ENCODE measurements at regions not wholly inside any gene's neighbourhood (a gene's known extent, or its start where the extent isn't known, plus 50 kb on each side); places are given as distances from the start of the nearest gene placed in this dataset.

- DNase-seq (ENCODE audit: low read depth, low spot score), result no peak
Measured at GRCh38 chr5:126189231-126189630, 234.0 kb upstream of the GRAMD2B start.

- no peak for DNase-seq (ENCODE audit: low read depth, low spot score)
Measured at GRCh38 chr5:126189862-126190261, 233.3 kb upstream of the GRAMD2B start.

GRCh38 chr5:126192226-126192625 lies 231.0 kb upstream of the GRAMD2B start:
- no peak for DNase-seq (ENCODE audit: low read depth, low spot score)

GRCh38 chr5:126195410-126196100 lies 227.7 kb upstream of the GRAMD2B start:
- no peak for DNase-seq (ENCODE audit: low read depth, low spot score)

GRCh38 chr5:126198531-126198930 lies 224.7 kb upstream of the GRAMD2B start:
- DNase-seq (ENCODE audit: low read depth, low spot score), result peak; percentile 9

DNA sequence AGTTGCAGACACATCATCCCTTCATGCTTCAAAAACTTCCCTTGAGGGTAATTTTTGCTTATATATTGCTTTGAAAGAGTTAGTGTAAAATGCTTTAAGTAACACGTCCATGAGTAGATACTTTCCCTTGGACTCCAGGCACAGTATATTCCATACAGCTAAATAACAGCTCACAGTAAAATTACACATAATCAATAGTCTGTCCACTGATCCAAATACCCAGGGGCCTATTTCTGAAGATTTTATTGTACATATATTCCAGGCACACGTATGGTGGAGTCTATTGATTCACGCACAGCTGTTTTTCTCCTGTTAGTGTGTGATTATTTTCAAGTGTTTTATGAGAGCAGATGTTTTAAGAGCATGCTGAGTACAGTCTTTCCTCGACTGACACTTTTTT lies 223.7 kb upstream of the GRAMD2B start:
- no peak for DNase-seq (ENCODE audit: low read depth, low spot score)

- DNase-seq (ENCODE audit: low read depth, low spot score), result no peak
Measured at GRCh38 chr5:126208691-126209090, 214.5 kb upstream of the GRAMD2B start.

GRCh38 chr5:126210955-126211354 lies 212.3 kb upstream of the GRAMD2B start:
- no peak for DNase-seq (ENCODE audit: low read depth, low spot score)

DNA sequence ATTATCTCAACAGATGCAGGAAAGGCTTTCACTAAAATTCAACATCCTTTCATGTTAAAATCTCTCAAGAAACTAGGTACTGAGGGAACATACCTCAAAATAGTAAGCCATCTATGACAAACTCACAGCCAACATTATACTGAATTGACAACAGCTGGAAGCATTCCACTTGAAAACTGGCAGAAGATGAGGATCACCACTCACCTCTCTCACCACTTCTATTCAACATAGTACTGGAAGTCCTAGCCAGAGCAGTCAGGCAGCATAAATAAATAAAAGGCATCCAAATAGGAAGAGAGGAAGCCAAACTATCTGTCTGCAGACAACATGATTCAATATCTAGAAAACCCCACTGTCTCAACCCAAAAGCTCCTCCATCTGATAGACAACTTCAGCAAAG lies 203.6 kb upstream of the GRAMD2B start:
- no peak for DNase-seq (ENCODE audit: low read depth, low spot score)

DNA sequence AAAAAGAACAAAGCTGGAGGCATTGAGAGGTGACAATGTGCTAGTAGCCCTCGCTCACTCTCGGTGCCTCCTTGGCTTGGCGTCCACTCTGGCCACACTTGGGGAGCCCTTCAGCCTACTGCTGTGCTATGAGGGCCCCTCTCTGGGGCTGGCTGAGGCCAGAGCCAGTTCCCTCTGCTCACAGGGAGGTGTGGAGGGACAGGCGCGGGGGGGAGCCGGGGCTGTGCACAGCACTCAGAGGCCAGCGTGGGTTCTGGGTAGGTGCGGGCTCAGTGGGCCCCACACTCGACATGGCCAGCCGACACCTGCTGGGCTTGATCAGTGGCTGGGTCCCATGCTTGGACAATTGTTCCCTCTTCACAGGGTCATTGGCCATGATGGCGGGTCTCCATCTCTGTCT lies 202.5 kb upstream of the GRAMD2B start:
- no peak for DNase-seq (ENCODE audit: low read depth, low spot score)

DNA sequence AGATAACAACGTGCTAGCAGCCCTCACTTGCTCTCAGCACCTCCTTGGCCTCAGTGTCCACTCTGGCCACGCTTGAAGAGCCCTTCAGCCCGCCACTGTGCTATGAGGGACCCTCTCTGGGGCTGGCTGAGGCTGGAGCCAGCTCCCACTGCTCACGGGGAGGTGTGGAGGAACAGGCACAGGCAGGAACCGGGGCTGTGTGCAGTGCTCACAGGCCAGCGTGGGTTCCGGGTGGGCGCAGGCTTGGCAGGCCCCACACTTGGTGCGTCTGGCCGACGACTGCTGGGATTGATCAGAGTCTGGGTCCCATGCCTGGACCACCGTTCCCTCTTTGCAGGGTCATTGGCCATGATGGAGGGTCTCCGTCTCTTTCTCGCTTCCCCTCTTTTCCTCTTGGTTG lies 194.3 kb upstream of the GRAMD2B start:
- DNase-seq (ENCODE audit: low read depth, low spot score), result no peak

DNA sequence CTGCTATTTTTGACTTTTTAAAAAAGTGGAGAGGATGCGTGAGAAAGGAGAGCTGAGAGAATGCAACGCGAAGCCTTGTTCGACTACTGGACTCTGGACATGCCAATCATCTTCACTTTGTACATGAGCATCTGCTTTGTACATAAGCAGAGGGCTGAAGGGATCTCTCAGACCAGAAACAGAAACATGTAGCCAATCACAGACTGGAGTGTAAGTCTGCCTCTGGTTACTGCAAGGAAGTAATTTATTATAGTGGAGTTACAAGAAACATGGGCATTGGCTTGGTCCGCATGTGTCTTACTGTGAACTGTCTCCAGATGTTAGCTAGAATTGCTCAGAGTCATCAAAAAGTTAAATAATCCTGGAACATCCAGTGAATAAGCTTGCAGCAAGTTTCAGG lies 190.0 kb upstream of the GRAMD2B start:
- DNase-seq (ENCODE audit: low read depth, low spot score), result no peak

DNA sequence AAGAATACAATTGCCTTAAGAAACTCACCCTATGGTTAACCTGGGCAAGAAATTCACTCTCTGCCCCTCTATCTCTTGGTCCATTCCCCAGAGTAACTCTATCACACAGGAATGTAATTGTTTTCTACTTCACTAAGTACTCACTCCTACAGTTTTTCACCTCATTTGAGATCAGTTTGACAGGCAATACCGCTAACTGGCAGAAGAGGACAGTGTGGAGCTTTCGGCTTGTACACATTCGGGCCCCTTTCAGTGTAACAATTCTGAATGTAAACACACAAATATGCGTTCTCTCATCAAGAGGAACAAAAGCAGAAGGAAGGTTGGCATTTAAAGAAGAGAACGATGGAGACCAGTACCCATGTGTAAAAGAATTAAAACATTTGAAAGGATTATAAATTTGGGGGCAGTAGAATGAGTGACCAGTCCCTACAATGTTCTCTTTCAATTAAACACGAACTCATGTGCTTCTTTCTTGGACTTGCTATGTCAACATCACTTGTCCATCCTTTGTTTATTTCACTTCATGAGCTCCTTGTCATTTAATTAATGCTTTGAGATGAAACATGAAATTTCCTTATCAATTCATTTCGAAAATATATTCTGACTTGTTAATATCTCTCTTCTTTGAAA lies 188.5 kb upstream of the GRAMD2B start:
- DNase-seq (ENCODE audit: low read depth, low spot score), result peak; percentile 24

DNA sequence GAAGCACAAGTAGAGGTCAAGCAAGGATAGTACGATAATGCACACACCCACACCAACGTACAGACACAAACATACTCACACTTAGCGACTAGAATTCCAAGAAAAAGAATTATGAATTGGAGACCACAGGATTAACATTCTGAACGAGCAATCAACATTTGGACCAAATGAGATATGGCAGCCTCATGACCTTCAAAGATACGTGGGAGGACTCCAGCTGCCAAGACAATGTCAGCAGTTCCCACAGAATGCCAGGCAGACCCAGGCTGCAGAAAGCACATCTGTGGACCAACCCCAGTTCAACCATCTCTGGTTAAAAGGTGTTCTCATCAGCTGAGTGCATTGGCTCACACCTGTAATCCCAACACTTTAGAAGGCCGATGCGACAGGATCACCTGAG lies 187.6 kb upstream of the GRAMD2B start:
- DNase-seq (ENCODE audit: low read depth, low spot score), result no peak

- DNase-seq (ENCODE audit: low read depth, low spot score), result no peak
Measured at GRCh38 chr5:126236994-126237393, 186.2 kb upstream of the GRAMD2B start.

DNA sequence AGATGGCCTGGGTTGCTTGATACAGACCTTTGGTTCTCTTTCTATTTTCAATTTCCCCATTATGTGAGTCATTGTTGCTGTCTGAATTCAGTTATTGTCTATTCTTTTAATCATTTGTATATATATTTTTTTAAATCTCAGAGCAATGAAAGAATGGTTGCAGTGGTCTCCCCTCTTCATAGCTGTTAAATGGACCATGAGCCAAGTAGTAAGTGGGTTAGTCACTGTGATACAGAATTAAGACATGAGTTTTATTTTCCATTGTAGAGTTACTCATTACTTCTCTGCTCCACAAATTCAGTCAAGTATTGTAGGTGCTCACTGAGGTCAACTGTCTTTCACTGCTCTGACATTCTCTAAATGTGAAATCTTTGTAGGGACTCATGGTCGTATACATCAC lies 174.6 kb upstream of the GRAMD2B start:
- no peak for DNase-seq (ENCODE audit: low read depth, low spot score)

- DNase-seq (ENCODE audit: low read depth, low spot score), result no peak
Measured at GRCh38 chr5:126251024-126251423, 172.2 kb upstream of the GRAMD2B start.

GRCh38 chr5:126253406-126253805 lies 169.8 kb upstream of the GRAMD2B start:
- DNase-seq (ENCODE audit: low read depth, low spot score), result no peak

- no peak for DNase-seq (ENCODE audit: low read depth, low spot score)
Measured at GRCh38 chr5:126263591-126264184, 159.5 kb upstream of the GRAMD2B start.

- DNase-seq (ENCODE audit: low read depth, low spot score), result no peak
Measured at GRCh38 chr5:126265917-126266316, 157.3 kb upstream of the GRAMD2B start.

DNA sequence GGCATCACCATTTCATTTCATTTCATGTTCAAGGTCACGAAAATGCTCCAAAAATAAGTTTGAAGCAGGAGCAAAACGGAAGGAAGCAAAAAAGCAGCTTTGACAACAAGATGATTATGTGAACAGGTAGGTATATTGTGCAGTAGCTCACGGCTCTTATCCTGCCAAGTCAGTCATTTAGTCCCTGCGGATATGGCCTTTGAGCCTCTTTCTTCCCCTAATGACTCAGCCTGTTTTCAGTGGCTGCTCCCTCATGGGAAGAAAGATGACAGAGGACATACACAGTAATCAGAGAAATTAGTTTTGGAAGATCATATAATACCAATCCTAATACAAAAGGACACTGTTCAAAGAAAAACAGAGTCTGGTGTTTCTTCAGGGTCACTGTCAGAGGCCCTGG lies 155.8 kb upstream of the GRAMD2B start:
- DNase-seq (ENCODE audit: low read depth, low spot score), result no peak

DNA sequence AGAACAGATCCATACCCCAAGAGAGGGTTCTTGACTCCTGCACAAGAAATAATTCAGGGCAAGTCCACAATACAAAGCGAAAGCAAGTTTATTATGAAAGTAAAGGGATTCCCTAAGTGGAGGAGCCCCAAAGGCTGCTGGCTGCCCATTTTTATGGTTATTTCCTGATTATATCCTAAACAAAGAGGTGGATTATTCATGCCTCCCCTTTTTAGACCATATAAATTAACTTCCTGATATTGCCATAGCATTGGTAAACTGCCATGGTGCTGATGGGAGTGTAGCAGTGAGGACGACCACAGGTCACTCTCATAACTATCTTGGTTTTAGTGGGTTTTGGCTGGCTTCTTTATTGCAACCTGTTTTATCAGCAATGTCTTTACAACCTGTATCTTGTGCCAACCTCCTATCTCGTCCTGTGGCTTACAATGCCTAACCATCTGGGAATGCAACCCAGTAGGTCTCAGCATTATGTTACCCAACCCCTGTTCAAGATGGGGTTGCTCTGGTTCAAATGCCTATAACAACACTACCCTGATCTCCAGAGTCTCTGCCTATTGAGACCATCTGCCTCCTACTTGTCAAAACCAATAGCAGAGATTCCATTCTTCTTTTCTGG lies 154.4 kb upstream of the GRAMD2B start:
- no peak for DNase-seq (ENCODE audit: low read depth, low spot score)

GRCh38 chr5:126269511-126269910 lies 153.7 kb upstream of the GRAMD2B start:
- DNase-seq (ENCODE audit: low read depth, low spot score), result no peak
